ENCODE measurements at regions not wholly inside any gene's neighbourhood (a gene's known extent, or its start where the extent isn't known, plus 50 kb on each side); places are given as distances from the start of the nearest gene placed in this dataset.

DNA sequence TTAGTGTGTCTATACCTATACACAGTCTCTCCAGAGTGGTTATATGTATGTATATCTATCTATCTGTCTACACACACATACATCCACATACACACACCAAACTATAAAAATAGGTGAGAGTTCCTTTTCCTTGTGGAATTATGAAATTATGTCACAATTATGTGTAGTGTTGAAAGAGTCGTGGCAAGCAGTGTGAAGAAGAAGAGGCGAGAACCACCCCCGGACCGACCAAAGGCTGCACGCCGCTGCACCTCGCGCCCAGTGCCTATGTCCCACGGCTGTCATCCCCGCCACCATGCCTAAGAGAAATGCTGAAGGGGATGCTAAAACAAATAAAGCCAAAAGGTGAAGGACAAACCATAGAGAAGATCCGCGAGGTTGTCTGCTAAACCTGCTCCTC lies 95.0 kb upstream of the RAP2B start (continued):
- TF ChIP-seq, protein P1, sequence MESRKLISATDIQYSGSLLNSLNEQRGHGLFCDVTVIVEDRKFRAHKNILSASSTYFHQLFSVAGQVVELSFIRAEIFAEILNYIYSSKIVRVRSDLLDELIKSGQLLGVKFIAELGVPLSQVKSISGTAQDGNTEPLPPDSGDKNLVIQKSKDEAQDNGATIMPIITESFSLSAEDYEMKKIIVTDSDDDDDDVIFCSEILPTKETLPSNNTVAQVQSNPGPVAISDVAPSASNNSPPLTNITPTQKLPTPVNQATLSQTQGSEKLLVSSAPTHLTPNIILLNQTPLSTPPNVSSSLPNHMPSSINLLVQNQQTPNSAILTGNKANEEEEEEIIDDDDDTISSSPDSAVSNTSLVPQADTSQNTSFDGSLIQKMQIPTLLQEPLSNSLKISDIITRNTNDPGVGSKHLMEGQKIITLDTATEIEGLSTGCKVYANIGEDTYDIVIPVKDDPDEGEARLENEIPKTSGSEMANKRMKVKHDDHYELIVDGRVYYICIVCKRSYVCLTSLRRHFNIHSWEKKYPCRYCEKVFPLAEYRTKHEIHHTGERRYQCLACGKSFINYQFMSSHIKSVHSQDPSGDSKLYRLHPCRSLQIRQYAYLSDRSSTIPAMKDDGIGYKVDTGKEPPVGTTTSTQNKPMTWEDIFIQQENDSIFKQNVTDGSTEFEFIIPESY (IDR thresholded peaks at IDR 0.05; ENCODE audit: borderline replicate concordance, low read depth) = no peak

DNA sequence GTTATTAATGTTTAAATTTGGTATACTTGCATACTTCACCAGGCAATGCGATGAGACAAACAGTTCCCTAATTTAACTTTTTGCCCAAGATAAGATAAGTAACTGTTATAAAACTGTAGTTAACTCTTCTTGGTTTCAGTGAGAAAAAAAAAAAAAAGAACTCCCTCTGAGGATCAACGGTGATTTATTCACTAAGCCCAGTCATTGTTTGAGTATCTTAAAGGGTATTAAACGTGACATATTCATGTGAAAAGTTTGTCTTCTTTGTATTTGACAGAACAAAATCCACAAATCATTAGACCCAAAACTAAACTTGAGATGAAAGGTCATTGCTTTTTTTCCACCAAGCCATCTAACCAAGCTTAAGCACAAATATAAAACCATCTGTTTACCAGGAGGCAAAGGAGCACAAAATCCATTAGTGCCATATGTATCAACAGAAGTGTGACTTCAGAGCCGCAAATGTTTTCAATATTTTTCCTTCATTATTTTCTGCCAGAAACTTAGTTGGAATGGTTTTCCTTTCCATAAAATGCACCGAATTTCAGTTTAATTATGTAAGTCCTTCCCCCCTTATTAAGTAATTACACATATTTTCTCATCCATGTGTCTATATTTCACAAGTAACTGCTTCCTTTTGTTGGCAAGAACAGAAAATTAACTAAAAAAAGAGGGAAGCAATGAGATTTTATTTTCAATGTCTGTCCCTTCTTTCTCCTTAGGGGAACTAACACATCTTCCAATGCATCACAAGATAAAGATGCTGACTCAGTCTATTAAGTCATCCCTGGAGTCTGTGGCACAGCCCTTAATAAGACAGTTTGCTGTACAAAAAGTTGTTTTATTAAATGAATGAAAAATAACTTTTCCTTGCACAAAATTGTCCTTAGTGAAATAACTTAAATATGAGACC lies 92.2 kb upstream of the RAP2B start:
- Histone ChIP-seq H3K4me2 (peak overlapping the region; percentile 19; the same call in 1 of the 2 replicates), H3K79me2 (ENCODE audit: insufficient read depth) (no peaks in the 10 kb centered on the region), H3F3A (replicated peaks; ENCODE audit: insufficient read depth) (peaks cover 5% of the 10 kb centered on the region), H3K27ac (ENCODE audit: low read depth in 2 of 2, low read length in 1 of 2) (peak overlapping the region in 1 of 2 experiments; percentile 78; a peak in 2 of 4 replicates), H3K36me3 (replicated peaks in 1 of 2; ENCODE audit: control insufficient read depth in 1 of 2, insufficient read depth in 2 of 2, low read length in 1 of 2) (no peaks in the 10 kb centered on the region), H3K9me3 (no peaks in the 10 kb centered on the region), H2AFZ (ENCODE audit: low read depth) (peak overlapping the region; percentile 49; the same call in 1 of the 2 replicates), H4K20me1 (ENCODE audit: insufficient read depth) (no peaks in the 10 kb centered on the region), H3K4me3 (ENCODE audit: low read depth in 2 of 2, low read length in 1 of 2) (no peak overlapping the region; a peak in 1 of 4 replicates), H3K9me2 (no peaks in the 10 kb centered on the region), H3K4me1 (ENCODE audit: control insufficient read depth in 1 of 2, insufficient read depth in 2 of 2, low read depth in 1 of 2, low read length in 1 of 2) (peaks cover 0 to 5% of the 10 kb centered on the region in 2 experiments; a peak in 1 of 4 replicates), H3K9ac (peak overlapping the region; percentile 22; the same call in 1 of the 2 replicates), H3K27me3 (ENCODE audit: insufficient read depth) (no peaks in the 10 kb centered on the region)
- ChIA-PET POLR2A (no interaction called here), CTCF (no interaction called here)
- DNase-seq = no peak
- 45% methylated on average over 5 of the region's 5 CpGs for WGBS (ENCODE audit: low lambda C conversion rate)
- TF ChIP-seq RFX5 (IDR thresholded peaks at IDR 0.05; ENCODE audit: low read length) (no peak), NFIC (IDR thresholded peaks at IDR 0.05; ENCODE audit: borderline replicate concordance) (no peak), YY1 (IDR thresholded peaks at IDR 0.05; ENCODE audit: low read depth) (no peak), ELF1 (IDR thresholded peaks at IDR 0.05) (no peak), FOXJ3 (CRISPR knock-in tag; IDR thresholded peaks at IDR 0.05) (no peak), MEF2A (IDR thresholded peaks at IDR 0.05; ENCODE audit: borderline replicate concordance, low read depth) (no peak), CHD2 (IDR thresholded peaks at IDR 0.05; ENCODE audit: low read length, partially characterized antibody) (no peak), TAF1 (IDR thresholded peaks at IDR 0.05; ENCODE audit: borderline replicate concordance, low read depth, low read length) (no peak), EP300 (IDR thresholded peaks at IDR 0.05; ENCODE audit: borderline replicate concordance in 1 of 2, low read depth in 1 of 2, low read length in 1 of 2) (no peak), POLR2AphosphoS5 (IDR thresholded peaks at IDR 0.05; ENCODE audit: low read depth, low read length) (no peak), TCF12 (IDR thresholded peaks at IDR 0.05) (peak; percentile 45), EZH2phosphoT487 (IDR thresholded peaks at IDR 0.05; ENCODE audit: borderline replicate concordance, low read depth) (no peak), NRF1 (IDR thresholded peaks at IDR 0.05; ENCODE audit: low read depth, low read length) (no peak), SMC3 (IDR thresholded peaks at IDR 0.05; ENCODE audit: low read depth, low read length) (no peak), FOSL2 (IDR thresholded peaks at IDR 0.05; ENCODE audit: borderline replicate concordance, low read depth) (peak; percentile 64; the same call in 1 of the 2 replicates), MXI1 (IDR thresholded peaks at IDR 0.05; ENCODE audit: low read depth, low read length) (no peak), JUND (IDR thresholded peaks at IDR 0.05) (peak; percentile 47), TEAD4 (IDR thresholded peaks at IDR 0.05; ENCODE audit: borderline replicate concordance, insufficient read depth) (no peak)
- TF ChIP-seq, protein P2, sequence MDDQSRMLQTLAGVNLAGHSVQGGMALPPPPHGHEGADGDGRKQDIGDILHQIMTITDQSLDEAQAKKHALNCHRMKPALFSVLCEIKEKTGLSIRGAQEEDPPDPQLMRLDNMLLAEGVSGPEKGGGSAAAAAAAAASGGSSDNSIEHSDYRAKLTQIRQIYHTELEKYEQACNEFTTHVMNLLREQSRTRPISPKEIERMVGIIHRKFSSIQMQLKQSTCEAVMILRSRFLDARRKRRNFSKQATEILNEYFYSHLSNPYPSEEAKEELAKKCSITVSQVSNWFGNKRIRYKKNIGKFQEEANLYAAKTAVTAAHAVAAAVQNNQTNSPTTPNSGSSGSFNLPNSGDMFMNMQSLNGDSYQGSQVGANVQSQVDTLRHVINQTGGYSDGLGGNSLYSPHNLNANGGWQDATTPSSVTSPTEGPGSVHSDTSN (IDR thresholded peaks at IDR 0.05) = 0 out of 2 replicates have a peak, but pooled peaks have one; percentile 1
- TF ChIP-seq, protein P3, sequence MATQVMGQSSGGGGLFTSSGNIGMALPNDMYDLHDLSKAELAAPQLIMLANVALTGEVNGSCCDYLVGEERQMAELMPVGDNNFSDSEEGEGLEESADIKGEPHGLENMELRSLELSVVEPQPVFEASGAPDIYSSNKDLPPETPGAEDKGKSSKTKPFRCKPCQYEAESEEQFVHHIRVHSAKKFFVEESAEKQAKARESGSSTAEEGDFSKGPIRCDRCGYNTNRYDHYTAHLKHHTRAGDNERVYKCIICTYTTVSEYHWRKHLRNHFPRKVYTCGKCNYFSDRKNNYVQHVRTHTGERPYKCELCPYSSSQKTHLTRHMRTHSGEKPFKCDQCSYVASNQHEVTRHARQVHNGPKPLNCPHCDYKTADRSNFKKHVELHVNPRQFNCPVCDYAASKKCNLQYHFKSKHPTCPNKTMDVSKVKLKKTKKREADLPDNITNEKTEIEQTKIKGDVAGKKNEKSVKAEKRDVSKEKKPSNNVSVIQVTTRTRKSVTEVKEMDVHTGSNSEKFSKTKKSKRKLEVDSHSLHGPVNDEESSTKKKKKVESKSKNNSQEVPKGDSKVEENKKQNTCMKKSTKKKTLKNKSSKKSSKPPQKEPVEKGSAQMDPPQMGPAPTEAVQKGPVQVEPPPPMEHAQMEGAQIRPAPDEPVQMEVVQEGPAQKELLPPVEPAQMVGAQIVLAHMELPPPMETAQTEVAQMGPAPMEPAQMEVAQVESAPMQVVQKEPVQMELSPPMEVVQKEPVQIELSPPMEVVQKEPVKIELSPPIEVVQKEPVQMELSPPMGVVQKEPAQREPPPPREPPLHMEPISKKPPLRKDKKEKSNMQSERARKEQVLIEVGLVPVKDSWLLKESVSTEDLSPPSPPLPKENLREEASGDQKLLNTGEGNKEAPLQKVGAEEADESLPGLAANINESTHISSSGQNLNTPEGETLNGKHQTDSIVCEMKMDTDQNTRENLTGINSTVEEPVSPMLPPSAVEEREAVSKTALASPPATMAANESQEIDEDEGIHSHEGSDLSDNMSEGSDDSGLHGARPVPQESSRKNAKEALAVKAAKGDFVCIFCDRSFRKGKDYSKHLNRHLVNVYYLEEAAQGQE (IDR thresholded peaks at IDR 0.05; ENCODE audit: low read depth, low read length) = no peak

Data from SK-N-SH (cell line).